DMS 273 (cell line): ENCODE measurements at regions not wholly inside any gene's neighbourhood (a gene's known extent, or its start where the extent isn't known, plus 50 kb on each side); places are given as distances from the start of the nearest gene placed in this dataset.
A peak's percentile ranks its signal among the peaks of the same experiment; 100 is the strongest.

Experiments
- DNase-seq: peaks from one replicate; lab custom pipeline; 2025; ENCODE audit not compliant: unreplicated experiment; lab: John Stamatoyannopoulos, UW

- no peak for DNase-seq
Measured at GRCh38 chr21:40976198-40977109, 129.5 kb upstream of the DSCAM start.

- DNase-seq = peak; percentile 64
Measured at GRCh38 chr21:40985370-40985769, 138.4 kb upstream of the DSCAM start.

GRCh38 chr21:40990366-40990765, 143.4 kb upstream of the DSCAM start:
- DNase-seq = no peak

GRCh38 chr21:40997831-40998230, 150.9 kb upstream of the DSCAM start:
- DNase-seq = no peak

GRCh38 chr21:41000838-41001237, 153.9 kb upstream of the DSCAM start:
- DNase-seq = no peak

GRCh38 chr21:41006636-41007035, 159.7 kb upstream of the DSCAM start:
- no peak for DNase-seq

GRCh38 chr21:41008351-41008750, 159.6 kb upstream of the BACE2 start:
- DNase-seq = no peak

GRCh38 chr21:41008974-41009373, 159.0 kb upstream of the BACE2 start:
- no peak for DNase-seq

GRCh38 chr21:41009398-41010100, 158.4 kb upstream of the BACE2 start:
- DNase-seq = peak; percentile 63

- DNase-seq = no peak
Measured at GRCh38 chr21:41010101-41010435, 157.9 kb upstream of the BACE2 start.

GRCh38 chr21:41011098-41011731, 156.7 kb upstream of the BACE2 start:
- no peak for DNase-seq

GRCh38 chr21:41011951-41012366, 156.0 kb upstream of the BACE2 start:
- no peak for DNase-seq

GRCh38 chr21:41012425-41012824, 155.5 kb upstream of the BACE2 start:
- no peak for DNase-seq

- DNase-seq = no peak
Measured at GRCh38 chr21:41016472-41016871, 151.5 kb upstream of the BACE2 start.

GRCh38 chr21:41018431-41018830, 149.5 kb upstream of the BACE2 start:
- no peak for DNase-seq

GRCh38 chr21:41023936-41024335, 144.0 kb upstream of the BACE2 start:
- DNase-seq = no peak

GRCh38 chr21:41024341-41024740, 143.6 kb upstream of the BACE2 start:
- DNase-seq = no peak

- DNase-seq = peak; percentile 91
Measured at GRCh38 chr21:41024746-41025254, 143.2 kb upstream of the BACE2 start.

GRCh38 chr21:41029571-41029970, 138.4 kb upstream of the BACE2 start:
- no peak for DNase-seq

- DNase-seq = no peak
Measured at GRCh38 chr21:41031701-41032220, 136.2 kb upstream of the BACE2 start.

GRCh38 chr21:41032541-41032940, 135.4 kb upstream of the BACE2 start:
- DNase-seq = no peak
